Activated CD8-positive, alpha-beta T cell treated with anti-CD3 and anti-CD28 coated beads for 36 hours (primary cell): ENCODE measurements at regions not wholly inside any gene's neighbourhood (a gene's known extent, or its start where the extent isn't known, plus 50 kb on each side); places are given as distances from the start of the nearest gene placed in this dataset.
A peak's percentile ranks its signal among the peaks of the same experiment; 100 is the strongest.

Experiments
- ATAC-seq: fragments of 200-7000 bp; cut with Tn5 transposase; one replicate; pipeline ENCODE4 v1.10.0; 2021; ENCODE audit warnings: mild to moderate bottlenecking, moderate library complexity
- CTCF ChIA-PET: fragments of 350-600 bp; sonication (Branson Sonifier 250); formaldehyde crosslinking; loops from one replicate; lab custom pipeline; 2021; ENCODE audit warnings: antibody characterized with exemption; lab: Charles Lee
- POLR2A ChIA-PET: fragments of 350-600 bp; sonication (Branson Sonifier 250); formaldehyde crosslinking; loops from one replicate; lab custom pipeline; 2021; ENCODE audit warnings: antibody characterized with exemption; lab: Charles Lee
- DNase-seq: peaks from one replicate; pipeline ENCODE4 v3.0.0-alpha.2; 2020
- H3K27ac Mint-ChIP-seq: one replicate; pipeline ENCODE4 v1.8.0; 2021; ENCODE audit warnings: mild to moderate bottlenecking, mixed read lengths
- H3K27me3 Mint-ChIP-seq: one replicate; pipeline ENCODE4 v1.8.0; 2021; ENCODE audit warnings: mixed read lengths
- H3K36me3 Mint-ChIP-seq: one replicate; pipeline ENCODE4 v1.8.0; 2021; ENCODE audit warnings: low read depth, mixed read lengths
- H3K4me1 Mint-ChIP-seq: one replicate; pipeline ENCODE4 v1.8.0; 2021; ENCODE audit warnings: low read depth, mixed read lengths
- H3K4me3 Mint-ChIP-seq: one replicate; pipeline ENCODE4 v1.8.0; 2021; ENCODE audit warnings: mild to moderate bottlenecking, moderate library complexity, mixed read lengths
- H3K9me3 Mint-ChIP-seq: one replicate; pipeline ENCODE4 v1.8.0; 2021; ENCODE audit warnings: mixed read lengths
- intact Hi-C: fragments of 100-400 bp; cut with micrococcal nuclease; formaldehyde crosslinking; loops from one replicate; pipeline ENCODE4 v1.10.0; 2022
- TF ChIP-seq, protein P1 (sequence below): fragments of 200-600 bp; IDR thresholded peaks from one replicate; pipeline ENCODE4 v1.8.0; 2022; ENCODE audit warnings: antibody characterized with exemption, mild to moderate bottlenecking

DNA sequence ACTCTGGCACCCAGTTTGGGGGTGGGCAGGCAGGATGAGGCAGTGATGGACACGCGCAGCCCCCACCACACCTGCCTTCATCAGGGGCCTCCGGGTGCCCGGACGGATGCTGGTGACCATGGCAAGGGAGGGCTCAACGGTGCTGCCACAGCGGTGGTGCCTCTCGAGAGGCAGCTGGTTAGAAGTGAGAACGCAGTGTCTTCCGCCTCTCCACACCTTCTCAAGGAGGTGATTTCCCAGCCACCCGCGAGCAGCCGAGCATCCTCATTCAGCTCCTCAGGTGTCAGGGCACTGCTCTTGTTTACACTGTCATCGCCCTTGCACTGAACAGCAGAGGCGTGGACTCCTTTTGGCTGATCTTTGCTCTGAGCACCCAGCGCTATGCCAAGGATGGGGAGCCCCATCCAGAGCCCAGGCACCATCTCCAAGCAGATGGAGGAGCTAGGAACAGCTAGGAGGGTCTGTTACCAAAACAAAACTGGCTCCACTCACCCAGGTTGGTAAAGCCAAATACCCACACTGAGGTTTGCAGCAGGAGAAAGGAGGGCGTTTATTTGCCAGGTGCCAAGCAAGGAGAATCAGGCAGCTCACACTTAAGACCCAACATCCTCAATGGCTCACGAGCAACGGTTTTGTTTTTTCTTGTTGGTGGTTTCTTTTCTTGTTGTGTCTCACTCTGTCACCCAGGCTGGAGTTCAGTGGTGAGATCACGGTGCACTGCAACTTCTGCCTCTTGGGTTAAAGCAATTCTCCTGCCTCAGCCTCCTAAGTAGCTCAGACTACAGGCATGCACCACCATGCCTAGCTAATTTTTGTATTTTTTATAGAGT lies 174.3 kb upstream of the TNRC6C start:
- intact Hi-C loops: no loop called here
- H3K4me1 Mint-ChIP-seq: peaks cover 17% of the 10 kb centered on the region
- ChIA-PET POLR2A (interaction anchor here (0.6 to 1.5 kb wide), 8 partner anchors 9 to 174 kb away, joined by 3 to 5 read pairs (median 4); partner anchors contain the start of gene TNRC6C), CTCF (interaction anchor here (0.8 to 1.1 kb wide), 4 partner anchors 174 to 444 kb away, joined by 3 to 5 read pairs (median 4); partner anchors contain the start of gene TNRC6C)
- no peaks in the 10 kb centered on the region for H3K9me3 Mint-ChIP-seq
- no peaks in the 10 kb centered on the region for H3K36me3 Mint-ChIP-seq
- H3K27me3 Mint-ChIP-seq: no peaks in the 10 kb centered on the region
- DNase-seq (peak; percentile 80), ATAC-seq (peak; percentile 94)
- peak overlapping the region; percentile 77 for H3K27ac Mint-ChIP-seq
- peak overlapping the region; percentile 30 for H3K4me3 Mint-ChIP-seq
- TF ChIP-seq, protein P1, sequence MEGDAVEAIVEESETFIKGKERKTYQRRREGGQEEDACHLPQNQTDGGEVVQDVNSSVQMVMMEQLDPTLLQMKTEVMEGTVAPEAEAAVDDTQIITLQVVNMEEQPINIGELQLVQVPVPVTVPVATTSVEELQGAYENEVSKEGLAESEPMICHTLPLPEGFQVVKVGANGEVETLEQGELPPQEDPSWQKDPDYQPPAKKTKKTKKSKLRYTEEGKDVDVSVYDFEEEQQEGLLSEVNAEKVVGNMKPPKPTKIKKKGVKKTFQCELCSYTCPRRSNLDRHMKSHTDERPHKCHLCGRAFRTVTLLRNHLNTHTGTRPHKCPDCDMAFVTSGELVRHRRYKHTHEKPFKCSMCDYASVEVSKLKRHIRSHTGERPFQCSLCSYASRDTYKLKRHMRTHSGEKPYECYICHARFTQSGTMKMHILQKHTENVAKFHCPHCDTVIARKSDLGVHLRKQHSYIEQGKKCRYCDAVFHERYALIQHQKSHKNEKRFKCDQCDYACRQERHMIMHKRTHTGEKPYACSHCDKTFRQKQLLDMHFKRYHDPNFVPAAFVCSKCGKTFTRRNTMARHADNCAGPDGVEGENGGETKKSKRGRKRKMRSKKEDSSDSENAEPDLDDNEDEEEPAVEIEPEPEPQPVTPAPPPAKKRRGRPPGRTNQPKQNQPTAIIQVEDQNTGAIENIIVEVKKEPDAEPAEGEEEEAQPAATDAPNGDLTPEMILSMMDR: no peak

DNA sequence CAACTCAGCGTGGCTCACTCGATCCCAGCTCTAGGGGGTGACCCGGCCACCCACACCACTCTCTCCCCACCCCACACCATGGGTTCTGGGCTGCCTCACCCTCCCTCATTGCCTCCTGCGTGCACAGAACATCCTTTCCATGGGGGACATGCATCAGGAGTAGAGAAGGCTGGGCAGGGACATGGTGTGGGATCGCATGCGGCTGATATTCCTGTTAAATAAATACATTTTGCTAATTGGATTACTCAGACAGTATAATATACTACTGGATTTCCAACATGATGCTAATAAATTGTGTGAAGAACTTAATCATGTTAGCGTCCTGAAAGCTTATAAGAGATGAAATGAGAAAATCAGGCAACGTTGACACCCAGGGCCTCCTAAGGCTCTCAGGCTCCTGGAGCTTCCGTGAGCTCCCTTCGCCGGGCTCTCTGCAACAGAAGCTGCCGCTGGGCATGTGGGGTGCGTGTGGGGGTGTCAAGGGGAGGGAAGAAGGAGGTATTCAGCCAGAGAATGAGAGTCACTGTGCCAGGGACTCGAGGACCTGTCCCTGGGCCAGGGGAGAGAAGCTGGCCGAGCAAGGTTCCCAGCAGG lies 173.1 kb upstream of the TNRC6C start:
- no peak for ATAC-seq
- no peak for DNase-seq
- H3K9me3 Mint-ChIP-seq: no peaks in the 10 kb centered on the region
- intact Hi-C loops: no loop called here
- TF ChIP-seq, protein P1: no peak
- H3K4me3 Mint-ChIP-seq: no peak overlapping the region
- no peaks in the 10 kb centered on the region for H3K36me3 Mint-ChIP-seq
- no peaks in the 10 kb centered on the region for H3K27me3 Mint-ChIP-seq
- H3K27ac Mint-ChIP-seq: no peak overlapping the region
- peaks cover 17% of the 10 kb centered on the region for H3K4me1 Mint-ChIP-seq
- POLR2A ChIA-PET: interaction anchor here (0.6 to 1.0 kb wide), 2 partner anchors 30 to 173 kb away, joined by 3 to 5 read pairs; partner anchors contain the start of gene TNRC6C
- CTCF ChIA-PET: no interaction called here

DNA sequence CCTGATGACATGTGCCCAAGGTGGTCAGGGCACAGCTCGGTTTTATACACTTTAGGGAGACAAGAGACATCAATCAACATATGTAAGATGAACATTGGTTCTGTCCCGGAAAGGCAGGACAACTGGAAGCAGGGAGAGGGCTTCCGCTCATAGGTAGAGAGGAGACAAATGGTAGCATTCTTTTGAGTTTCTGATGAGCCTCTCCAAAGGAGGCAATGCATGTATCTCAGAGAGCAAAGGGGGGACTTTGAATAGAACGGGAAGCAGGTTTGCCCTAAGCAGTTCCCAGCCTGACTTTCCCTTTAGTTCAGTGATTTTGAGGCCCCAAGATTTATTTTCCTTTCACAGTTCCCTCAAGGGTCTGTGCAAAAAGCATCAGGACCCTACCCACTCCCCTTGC lies 172.4 kb upstream of the TNRC6C start:
- DNase-seq: no peak
- H3K27me3 Mint-ChIP-seq: no peaks in the 10 kb centered on the region
- peaks cover 17% of the 10 kb centered on the region for H3K4me1 Mint-ChIP-seq
- ChIA-PET CTCF (no interaction called here), POLR2A (interaction anchor here (1.0 kb wide), 1 partner anchor 172 kb away, joined by 5 read pairs; the partner anchor contains the start of gene TNRC6C)
- TF ChIP-seq, protein P1: no peak
- intact Hi-C loops: no loop called here
- H3K27ac Mint-ChIP-seq: no peak overlapping the region
- no peaks in the 10 kb centered on the region for H3K36me3 Mint-ChIP-seq
- no peak for ATAC-seq
- no peaks in the 10 kb centered on the region for H3K9me3 Mint-ChIP-seq
- no peak overlapping the region for H3K4me3 Mint-ChIP-seq

DNA sequence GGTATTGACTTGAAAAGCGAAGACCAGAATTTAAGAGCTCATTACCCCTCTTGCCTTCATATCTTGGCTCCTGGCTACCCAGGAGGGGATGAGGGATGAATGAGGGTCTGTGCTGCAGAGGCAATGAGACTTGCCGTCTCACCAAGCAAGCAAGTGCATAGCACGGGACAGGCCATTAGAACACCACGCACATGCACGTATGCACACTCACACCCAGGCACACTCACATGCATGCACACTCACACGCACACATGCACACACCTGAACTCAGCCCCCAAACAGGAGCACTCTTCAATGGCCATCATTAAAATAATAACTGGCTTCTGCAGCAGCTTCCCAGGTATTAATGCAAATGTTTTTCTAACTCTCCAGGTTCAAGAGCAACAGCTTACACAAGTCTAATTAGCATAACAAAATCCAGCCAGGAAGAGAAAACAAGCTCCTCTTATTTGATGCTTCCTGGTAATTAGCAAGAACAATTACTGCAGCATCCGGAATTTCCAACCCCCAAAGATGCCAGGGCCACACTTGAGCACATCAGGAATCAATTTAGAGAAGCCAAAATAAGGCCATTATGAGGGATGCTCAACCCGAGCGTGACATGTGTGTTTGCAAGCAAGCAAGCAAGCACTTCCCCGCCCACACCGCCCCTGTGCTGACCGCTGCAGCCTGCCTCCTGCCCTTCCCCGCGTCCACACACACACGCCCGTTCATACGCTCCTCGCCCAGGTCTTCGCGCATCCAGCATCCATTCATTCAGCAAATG lies 171.6 kb upstream of the TNRC6C start:
- POLR2A ChIA-PET: no interaction called here
- CTCF ChIA-PET: interaction anchor here (0.6 kb wide), 1 partner anchor 33 kb away, joined by 3 read pairs; no protein-coding TSS in a partner anchor
- DNase-seq: no peak
- Mint-ChIP-seq H3K9me3 (no peaks in the 10 kb centered on the region), H3K4me3 (no peak overlapping the region), H3K27me3 (no peaks in the 10 kb centered on the region), H3K36me3 (no peaks in the 10 kb centered on the region), H3K4me1 (peaks cover 17% of the 10 kb centered on the region), H3K27ac (no peak overlapping the region)
- TF ChIP-seq, protein P1: no peak
- ATAC-seq: no peak
- intact Hi-C loops: no loop called here
